A549 (cell line): ENCODE measurements at regions not wholly inside any gene's neighbourhood (a gene's known extent, or its start where the extent isn't known, plus 50 kb on each side); places are given as distances from the start of the nearest gene placed in this dataset.

ENCODE experiments used
- ATAC-seq, 2 experiments: fragments of 200-7000 bp in 1 of 2; fragments of >200 bp in 1 of 2; cut with Nextera tagmentation in 1 of 2; cut with Tn5 transposase in 1 of 2; 3 replicates each; pipeline versions ENCODE4 v1.8.0 to v1.9.1; 2018 to 2020; ENCODE audit warnings: mild to moderate bottlenecking in 1 of 2, moderate library complexity in 1 of 2
- CTCF ChIA-PET: fragments of 300-600 bp; sonication (Branson Sonifier 250); formaldehyde crosslinking; extraction: SDS; loops from one replicate; lab custom pipeline; 2021; ENCODE audit warnings: antibody characterized with exemption, inconsistent platforms; lab: Yijun Ruan, JAX
- POLR2A ChIA-PET: fragments of 350-600 bp; formaldehyde crosslinking; extraction: SDS; loops from one replicate; lab custom pipeline; 2021; ENCODE audit warnings: antibody characterized with exemption, inconsistent platforms; lab: Yijun Ruan, JAX
- DNase-seq, 2 experiments: peaks; one replicate each; pipeline versions ENCODE4 v3.0.0 to v3.0.0-alpha.2; 2011 to 2016; ENCODE audit warnings: low read depth in 1 of 2, low spot score in 1 of 2
- FAIRE-seq: peaks from 2 replicates; lab custom pipeline; 2011; peaks lifted over from hg19 to GRCh38; lab: Jason Lieb, UNC
- H3K27ac ChIP-seq, 2 experiments: fragments of >200 bp; sonication (Bioruptor Twin); formaldehyde crosslinking; 3 replicates each; pipeline ENCODE4 v1.5.1; 2016 to 2017
- H3K4me1 ChIP-seq: fragments of >200 bp; sonication (Bioruptor Twin); formaldehyde crosslinking; 3 replicates; pipeline ENCODE4 v1.6.1; 2016
- H3K4me2 ChIP-seq: fragments of >200 bp; sonication (Bioruptor Twin); formaldehyde crosslinking; 3 replicates; pipeline ENCODE4 v1.6.1; 2016
- H3K4me3 ChIP-seq: fragments of >200 bp; sonication (Bioruptor Twin); formaldehyde crosslinking; 3 replicates; pipeline ENCODE4 v1.5.1; 2016
- H3K9me3 ChIP-seq: fragments of >200 bp; sonication (Bioruptor Twin); formaldehyde crosslinking; 3 replicates; pipeline ENCODE4 v1.6.1; 2016
- BCL3 ChIP-seq: fragments of >200 bp; sonication (Bioruptor Twin); formaldehyde crosslinking; IDR thresholded peaks from 3 replicates; pipeline ENCODE4 v1.6.1; 2016
- EHF ChIP-seq: fragments of 250-450 bp; sonication (Bioruptor Pico); IDR thresholded peaks from 2 replicates; pipeline ENCODE4 v1.5.0; 2020; ENCODE audit warnings: mild to moderate bottlenecking
- EHMT2 ChIP-seq: fragments of 200-600 bp; sonication (generic); IDR thresholded peaks from 2 replicates; pipeline ENCODE4 v1.6.1; 2016; ENCODE audit warnings: antibody characterized with exemption, low read depth, mild to moderate bottlenecking, moderate library complexity
- ELK1 ChIP-seq: fragments of 150-350 bp; IDR thresholded peaks from 2 replicates; pipeline ENCODE4 v1.6.1; 2014; ENCODE audit warnings: low read depth, mild to moderate bottlenecking, low read length
- FOXS1 ChIP-seq: fragments of 250-450 bp; sonication (Bioruptor Pico); IDR thresholded peaks from 2 replicates; pipeline ENCODE4 v1.5.0; 2020; ENCODE audit warnings: mild to moderate bottlenecking, moderate library complexity
- HMGXB4 ChIP-seq: fragments of 250-450 bp; sonication (Bioruptor Pico); IDR thresholded peaks from 2 replicates; pipeline ENCODE4 v1.5.0; 2021; ENCODE audit warnings: mild to moderate bottlenecking, moderate library complexity, borderline replicate concordance
- HOXA7 ChIP-seq: fragments of 250-450 bp; sonication (Bioruptor Pico); IDR thresholded peaks from 2 replicates; pipeline ENCODE4 v1.5.0; 2020; ENCODE audit warnings: mild to moderate bottlenecking, moderate library complexity
- HOXB13 ChIP-seq: fragments of 250-450 bp; sonication (Bioruptor Pico); IDR thresholded peaks from 2 replicates; pipeline ENCODE4 v1.5.0; 2020; ENCODE audit warnings: low read depth, mild to moderate bottlenecking, moderate library complexity
- HOXB5 ChIP-seq: fragments of 250-450 bp; sonication (Bioruptor Pico); IDR thresholded peaks from 2 replicates; pipeline ENCODE4 v1.5.0; 2020; ENCODE audit warnings: mild to moderate bottlenecking, moderate library complexity
- JUN ChIP-seq, 2 experiments: fragments of >200 bp; sonication (Bioruptor Twin); formaldehyde crosslinking; IDR thresholded peaks; 2 replicates in 1 of 2; 3 replicates in 1 of 2; pipeline ENCODE4 v1.6.1; 2016 to 2017
- MAX ChIP-seq: IDR thresholded peaks from 2 replicates; pipeline ENCODE4 v1.6.1; 2012
- NFE2L2 ChIP-seq: fragments of 150-350 bp; conservative IDR thresholded peaks from 2 replicates; pipeline ENCODE4 v1.6.1; 2014; ENCODE audit warnings: low read length
- PHF8 ChIP-seq: fragments of 200-600 bp; sonication (generic); IDR thresholded peaks from 2 replicates; pipeline ENCODE4 v1.6.1; 2016; ENCODE audit warnings: low read depth, mild to moderate bottlenecking, antibody characterized with exemption, moderate library complexity, borderline replicate concordance
- POLR2A ChIP-seq: IDR thresholded peaks from 2 replicates; pipeline ENCODE4 v1.6.1; 2012; ENCODE audit warnings: mild to moderate bottlenecking, low read length
- REST ChIP-seq: fragments of 200-600 bp; sonication (generic); IDR thresholded peaks from 2 replicates; pipeline ENCODE4 v1.6.1; 2016; ENCODE audit warnings: antibody characterized with exemption, mild to moderate bottlenecking, moderate library complexity
- RNF2 ChIP-seq: fragments of 200-600 bp; sonication (generic); IDR thresholded peaks from 2 replicates; pipeline ENCODE4 v1.6.1; 2016; ENCODE audit warnings: low read depth, mild to moderate bottlenecking, antibody characterized with exemption, moderate library complexity, borderline replicate concordance
- TFCP2L1 ChIP-seq: fragments of 250-450 bp; sonication (Bioruptor Pico); IDR thresholded peaks from 2 replicates; pipeline ENCODE4 v1.5.0; 2021; ENCODE audit warnings: mild to moderate bottlenecking
- TP53 ChIP-seq: fragments of 250-450 bp; sonication (Bioruptor Pico); IDR thresholded peaks from 2 replicates; pipeline ENCODE4 v1.5.0; 2021; ENCODE audit warnings: mild to moderate bottlenecking, moderate library complexity
- ZFP36 ChIP-seq: fragments of 450-650 bp; IDR thresholded peaks from 2 replicates; pipeline ENCODE4 v1.6.1; 2014; ENCODE audit warnings: borderline replicate concordance; ENCODE audit not compliant: partially characterized antibody
- ZSCAN20 ChIP-seq: fragments of 250-450 bp; sonication (Bioruptor Pico); IDR thresholded peaks from 2 replicates; pipeline ENCODE4 v1.8.0; 2022; ENCODE audit warnings: mild to moderate bottlenecking, moderate library complexity
- WGBS: methylation state at CpG from one replicate; pipeline ENCODE4 v1.1.6; 2017; ENCODE audit errors: missing lambda C conversion rate; 5-methylcytosine and 5-hydroxymethylcytosine counted together
- TF ChIP-seq, protein P1 (sequence below): fragments of >200 bp; sonication (Bioruptor Twin); formaldehyde crosslinking; IDR thresholded peaks from 3 replicates; pipeline ENCODE4 v1.5.1; 2016

DNA sequence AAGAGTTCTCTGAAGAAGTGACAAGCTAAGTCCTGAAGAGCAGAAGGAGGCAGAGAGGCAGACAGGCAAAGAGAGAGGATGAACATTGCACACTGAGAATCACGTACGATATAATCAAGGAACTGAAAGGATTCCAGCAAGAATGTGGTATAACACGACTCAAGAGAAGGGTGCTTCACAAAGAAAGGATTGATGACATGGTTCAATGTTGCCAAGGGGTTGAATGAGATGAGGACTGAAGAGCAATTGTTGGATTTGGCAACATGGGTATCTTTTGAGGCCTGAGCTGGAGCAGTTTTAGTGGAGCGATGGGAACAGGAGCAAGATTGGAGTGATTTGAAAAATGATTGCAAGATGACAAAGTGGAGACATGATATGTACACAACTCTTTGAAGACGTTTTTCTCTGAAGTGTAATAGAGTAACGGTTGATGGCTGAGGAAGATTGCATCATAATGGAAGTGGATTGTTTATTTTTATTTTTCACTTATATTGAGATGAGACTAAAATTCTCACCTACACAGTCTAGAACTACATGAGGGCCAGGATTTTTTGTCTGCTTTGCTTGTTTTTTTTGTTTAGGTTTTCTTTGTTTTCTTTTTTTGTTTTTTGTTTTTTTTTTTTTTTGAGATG lies 1049.9 kb upstream of the WWC1 start:
- ChIA-PET CTCF (no interaction called here), POLR2A (no interaction called here)
- no peak for TF ChIP-seq JUN (IDR thresholded peaks at IDR 0.05)
- no peak for TF ChIP-seq FOXS1
- no peak for TF ChIP-seq RNF2
- TF ChIP-seq ZSCAN20 (CRISPR knock-in tag) = no peak
- TF ChIP-seq HOXA7 = no peak
- no peak for TF ChIP-seq TP53 (CRISPR knock-in tag)
- TF ChIP-seq, protein P1, sequence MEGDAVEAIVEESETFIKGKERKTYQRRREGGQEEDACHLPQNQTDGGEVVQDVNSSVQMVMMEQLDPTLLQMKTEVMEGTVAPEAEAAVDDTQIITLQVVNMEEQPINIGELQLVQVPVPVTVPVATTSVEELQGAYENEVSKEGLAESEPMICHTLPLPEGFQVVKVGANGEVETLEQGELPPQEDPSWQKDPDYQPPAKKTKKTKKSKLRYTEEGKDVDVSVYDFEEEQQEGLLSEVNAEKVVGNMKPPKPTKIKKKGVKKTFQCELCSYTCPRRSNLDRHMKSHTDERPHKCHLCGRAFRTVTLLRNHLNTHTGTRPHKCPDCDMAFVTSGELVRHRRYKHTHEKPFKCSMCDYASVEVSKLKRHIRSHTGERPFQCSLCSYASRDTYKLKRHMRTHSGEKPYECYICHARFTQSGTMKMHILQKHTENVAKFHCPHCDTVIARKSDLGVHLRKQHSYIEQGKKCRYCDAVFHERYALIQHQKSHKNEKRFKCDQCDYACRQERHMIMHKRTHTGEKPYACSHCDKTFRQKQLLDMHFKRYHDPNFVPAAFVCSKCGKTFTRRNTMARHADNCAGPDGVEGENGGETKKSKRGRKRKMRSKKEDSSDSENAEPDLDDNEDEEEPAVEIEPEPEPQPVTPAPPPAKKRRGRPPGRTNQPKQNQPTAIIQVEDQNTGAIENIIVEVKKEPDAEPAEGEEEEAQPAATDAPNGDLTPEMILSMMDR = no peak
- TF ChIP-seq BCL3 = no peak
- FAIRE-seq (no peak), ATAC-seq (no peak), DNase-seq (no peak)
- Histone ChIP-seq H3K9me3 (no peaks in the 10 kb centered on the region), H3K4me2 (no peak overlapping the region), H3K4me1 (no peaks in the 10 kb centered on the region), H3K27ac (no peak overlapping the region), H3K4me3 (no peak overlapping the region)
- 20% methylated on average over 6 of the region's 6 CpGs for WGBS

GRCh38 chr5:167242701-167243100 lies 1048.7 kb upstream of the WWC1 start:
- WGBS = 19% methylated on average over 4 of the region's 4 CpGs
- no peak for DNase-seq
- Histone ChIP-seq H3K9me3 (no peaks in the 10 kb centered on the region), H3K4me2 (no peak overlapping the region), H3K4me3 (no peak overlapping the region), H3K27ac (no peak overlapping the region), H3K4me1 (no peaks in the 10 kb centered on the region)
- TF ChIP-seq POLR2A (no peak), TFCP2L1 (no peak), EHMT2 (no peak), HMGXB4 (CRISPR knock-in tag) (no peak), REST (no peak), EHF (CRISPR knock-in tag) (no peak), ZFP36 (no peak), PHF8 (no peak), NFE2L2 (no peak), JUN (IDR thresholded peaks at IDR 0.05) (no peak), ELK1 (no peak), MAX (no peak), HOXB13 (CRISPR knock-in tag) (no peak), BCL3 (no peak), HOXB5 (no peak)
- ChIA-PET CTCF (interaction anchor here (0.6 kb wide), 2 partner anchors 25 to 537 kb away, joined by 3 read pairs; no protein-coding TSS in a partner anchor), POLR2A (no interaction called here)
- no peak for FAIRE-seq
- ATAC-seq = no peak
